ENCODE measurements at regions not wholly inside any gene's neighbourhood (a gene's known extent, or its start where the extent isn't known, plus 50 kb on each side); places are given as distances from the start of the nearest gene placed in this dataset.

GRCh38 chr9:8014997-8015682 lies 215.6 kb upstream of the DMAC1 start:
- no peaks in the 10 kb centered on the region for H3K4me1 ChIP-seq (ENCODE audit: control insufficient read depth, extremely low read depth, insufficient read depth, low read length)
- no peaks in the 10 kb centered on the region for H3K79me2 ChIP-seq (ENCODE audit: control insufficient read depth, insufficient read depth, low read length)
- no peak overlapping the region for H2AFZ ChIP-seq (ENCODE audit: low read length)
- H3K4me3 ChIP-seq (replicated peaks in 1 of 4; ENCODE audit: control extremely low read depth in 1 of 4, insufficient read depth in 1 of 4, low read depth in 3 of 4, low read length in 4 of 4), result no peak overlapping the region
- TF ChIP-seq EZH2 (IDR thresholded peaks at IDR 0.05; ENCODE audit: low read length, missing control alignments) (no peak), CTCF (conservative IDR thresholded peaks at IDR 0.05 in 1 of 2, IDR thresholded peaks at IDR 0.05 in 1 of 2; ENCODE audit: low read depth in 1 of 2, low read length in 2 of 2) (no peak)
- no peak overlapping the region for H3K27ac ChIP-seq (ENCODE audit: insufficient read depth, low read length)
- no peaks in the 10 kb centered on the region for H4K20me1 ChIP-seq (ENCODE audit: control insufficient read depth, extremely low read depth, insufficient read depth, low read length)
- H3K9ac ChIP-seq (ENCODE audit: insufficient read depth, low read length), result no peak overlapping the region
- DNase-seq (ENCODE audit: low read depth in 2 of 2), result no peak
- no peaks in the 10 kb centered on the region for H3K9me3 ChIP-seq (ENCODE audit: control insufficient read depth, insufficient read depth, low read depth, low read length)
- no peaks in the 10 kb centered on the region for H3K27me3 ChIP-seq (ENCODE audit: control insufficient read depth, insufficient read depth, low read length)
- no peak overlapping the region for H3K4me2 ChIP-seq (ENCODE audit: extremely low read depth, insufficient read depth, low read length)
- H3K36me3 ChIP-seq (ENCODE audit: control insufficient read depth, insufficient read depth, low read length), result no peaks in the 10 kb centered on the region

GRCh38 chr9:8012986-8013385 lies 213.4 kb upstream of the DMAC1 start:
- no peaks in the 10 kb centered on the region for H3K9me3 ChIP-seq (ENCODE audit: control insufficient read depth, insufficient read depth, low read depth, low read length)
- H3K27me3 ChIP-seq (ENCODE audit: control insufficient read depth, insufficient read depth, low read length), result no peaks in the 10 kb centered on the region
- H3K36me3 ChIP-seq (ENCODE audit: control insufficient read depth, insufficient read depth, low read length), result no peaks in the 10 kb centered on the region
- H3K4me1 ChIP-seq (ENCODE audit: control insufficient read depth, extremely low read depth, insufficient read depth, low read length), result no peaks in the 10 kb centered on the region
- H3K27ac ChIP-seq (ENCODE audit: insufficient read depth, low read length), result no peak overlapping the region
- no peak for DNase-seq (ENCODE audit: low read depth in 2 of 2)
- no peak overlapping the region for H3K4me2 ChIP-seq (ENCODE audit: extremely low read depth, insufficient read depth, low read length)
- no peaks in the 10 kb centered on the region for H3K79me2 ChIP-seq (ENCODE audit: control insufficient read depth, insufficient read depth, low read length)
- no peaks in the 10 kb centered on the region for H4K20me1 ChIP-seq (ENCODE audit: control insufficient read depth, extremely low read depth, insufficient read depth, low read length)
- no peak overlapping the region for H3K4me3 ChIP-seq (replicated peaks in 1 of 4; ENCODE audit: control extremely low read depth in 1 of 4, insufficient read depth in 1 of 4, low read depth in 3 of 4, low read length in 4 of 4)
- no peak overlapping the region for H3K9ac ChIP-seq (ENCODE audit: insufficient read depth, low read length)
- TF ChIP-seq CTCF (conservative IDR thresholded peaks at IDR 0.05 in 1 of 2, IDR thresholded peaks at IDR 0.05 in 1 of 2; ENCODE audit: low read depth in 1 of 2, low read length in 2 of 2) (no peak), EZH2 (IDR thresholded peaks at IDR 0.05; ENCODE audit: low read length, missing control alignments) (no peak)
- no peak overlapping the region for H2AFZ ChIP-seq (ENCODE audit: low read length)

GRCh38 chr9:8011974-8012373 lies 212.4 kb upstream of the DMAC1 start:
- Histone ChIP-seq H2AFZ (ENCODE audit: low read length) (no peak overlapping the region), H3K4me3 (replicated peaks in 1 of 4; ENCODE audit: control extremely low read depth in 1 of 4, insufficient read depth in 1 of 4, low read depth in 3 of 4, low read length in 4 of 4) (no peak overlapping the region), H3K9ac (ENCODE audit: insufficient read depth, low read length) (no peak overlapping the region), H3K4me2 (ENCODE audit: extremely low read depth, insufficient read depth, low read length) (no peak overlapping the region), H3K4me1 (ENCODE audit: control insufficient read depth, extremely low read depth, insufficient read depth, low read length) (no peaks in the 10 kb centered on the region), H4K20me1 (ENCODE audit: control insufficient read depth, extremely low read depth, insufficient read depth, low read length) (no peaks in the 10 kb centered on the region), H3K79me2 (ENCODE audit: control insufficient read depth, insufficient read depth, low read length) (no peaks in the 10 kb centered on the region), H3K9me3 (ENCODE audit: control insufficient read depth, insufficient read depth, low read depth, low read length) (no peaks in the 10 kb centered on the region), H3K27me3 (ENCODE audit: control insufficient read depth, insufficient read depth, low read length) (no peaks in the 10 kb centered on the region), H3K27ac (ENCODE audit: insufficient read depth, low read length) (no peak overlapping the region), H3K36me3 (ENCODE audit: control insufficient read depth, insufficient read depth, low read length) (no peaks in the 10 kb centered on the region)
- TF ChIP-seq EZH2 (IDR thresholded peaks at IDR 0.05; ENCODE audit: low read length, missing control alignments) (no peak), CTCF (conservative IDR thresholded peaks at IDR 0.05 in 1 of 2, IDR thresholded peaks at IDR 0.05 in 1 of 2; ENCODE audit: low read depth in 1 of 2, low read length in 2 of 2) (no peak)
- no peak for DNase-seq (ENCODE audit: low read depth in 2 of 2)
